ENCODE measurements at regions not wholly inside any gene's neighbourhood (a gene's known extent, or its start where the extent isn't known, plus 50 kb on each side); places are given as distances from the start of the nearest gene placed in this dataset.
"Not testable (repeated sequence)": the region's sequence is repeated elsewhere in the genome, so short reads cannot be mapped to it uniquely, and the experiment has no call there.

GRCh38 chr18:44568986-44569385, 111.7 kb upstream of the SETBP1 start:
- DNase-seq = no peak

GRCh38 chr18:44569391-44570055, 111.2 kb upstream of the SETBP1 start:
- DNase-seq = peak in 1 of 2 experiments; percentile 2

- DNase-seq = peak in 1 of 2 experiments; percentile 15
These were observed 101.5 kb upstream of the SETBP1 start for GRCh38 chr18:44579028-44579702.

GRCh38 chr18:44579745-44580144, 100.9 kb upstream of the SETBP1 start:
- no peak for DNase-seq

GRCh38 chr18:44580159-44580558, 100.5 kb upstream of the SETBP1 start:
- DNase-seq = no peak

GRCh38 chr18:44580782-44581181, 99.9 kb upstream of the SETBP1 start:
- not testable (repeated sequence) for DNase-seq

- DNase-seq = no peak
These were observed 98.2 kb upstream of the SETBP1 start for GRCh38 chr18:44582456-44582855.

- no peak for DNase-seq
These were observed 95.8 kb upstream of the SETBP1 start for GRCh38 chr18:44584900-44585299.

- DNase-seq = no peak
These were observed 93.7 kb upstream of the SETBP1 start for GRCh38 chr18:44586782-44587524.

GRCh38 chr18:44588508-44588907, 92.2 kb upstream of the SETBP1 start:
- no peak for DNase-seq

GRCh38 chr18:44589693-44590355, 90.9 kb upstream of the SETBP1 start:
- no peak for DNase-seq

GRCh38 chr18:44590956-44591670, 89.6 kb upstream of the SETBP1 start:
- no peak for DNase-seq

- no peak for DNase-seq
These were observed 88.0 kb upstream of the SETBP1 start for GRCh38 chr18:44592639-44593038.

- no peak for DNase-seq
These were observed 85.8 kb upstream of the SETBP1 start for GRCh38 chr18:44594799-44595467.

GRCh38 chr18:44597797-44598196, 82.9 kb upstream of the SETBP1 start:
- no peak for DNase-seq

GRCh38 chr18:44598514-44598913, 82.2 kb upstream of the SETBP1 start:
- DNase-seq = no peak

- DNase-seq = no peak
These were observed 81.3 kb upstream of the SETBP1 start for GRCh38 chr18:44599412-44599811.

- DNase-seq = no peak
These were observed 79.2 kb upstream of the SETBP1 start for GRCh38 chr18:44601447-44601846.

- DNase-seq = no peak
These were observed 78.3 kb upstream of the SETBP1 start for GRCh38 chr18:44602380-44602779.

- DNase-seq = peak in 1 of 2 experiments; percentile 12
These were observed 77.8 kb upstream of the SETBP1 start for GRCh38 chr18:44602845-44603244.

GRCh38 chr18:44609181-44609941, 71.3 kb upstream of the SETBP1 start:
- DNase-seq = no peak
